Choroid plexus epithelial cell (primary cell): ENCODE measurements at regions not wholly inside any gene's neighbourhood (a gene's known extent, or its start where the extent isn't known, plus 50 kb on each side); places are given as distances from the start of the nearest gene placed in this dataset.

Experiments used
- DNase-seq: peaks from one replicate; pipeline ENCODE4 v3.0.0-alpha.2; 2010; ENCODE audit warnings: low read depth
- H3K4me3 ChIP-seq: 2 replicates; pipeline ENCODE4 v1.5.1; 2011; ENCODE audit warnings: low read depth, mild to moderate bottlenecking, control low read depth, low read length, moderate library complexity
- CTCF ChIP-seq: conservative IDR thresholded peaks from 2 replicates; pipeline ENCODE4 v1.5.1; 2011; ENCODE audit warnings: low read depth, mild to moderate bottlenecking, control low read depth, inconsistent platforms, low read length, moderate library complexity

GRCh38 chr9:107698779-107699178 lies 209.2 kb upstream of the KLF4 start:
- no peak for TF ChIP-seq CTCF

GRCh38 chr9:107696302-107696701 lies 206.7 kb upstream of the KLF4 start:
- no peak for TF ChIP-seq CTCF
- H3K4me3 ChIP-seq = no peak overlapping the region
- DNase-seq = no peak

More at GRCh38 chr9:107698779-107699178, 209.2 kb upstream of the KLF4 start:
- no peak for DNase-seq
- no peak overlapping the region for H3K4me3 ChIP-seq

- TF ChIP-seq CTCF = no peak
- DNase-seq = no peak
- no peak overlapping the region for H3K4me3 ChIP-seq
These were observed 204.8 kb upstream of the KLF4 start for GRCh38 chr9:107694390-107694789.

- peak; percentile 18 for DNase-seq
- no peak overlapping the region for H3K4me3 ChIP-seq
- TF ChIP-seq CTCF = no peak
These were observed 204.2 kb upstream of the KLF4 start for GRCh38 chr9:107693625-107694326.

- H3K4me3 ChIP-seq = no peak overlapping the region
- no peak for DNase-seq
- no peak for TF ChIP-seq CTCF
These were observed 202.1 kb upstream of the KLF4 start for GRCh38 chr9:107691664-107692063.

- DNase-seq = no peak
- H3K4me3 ChIP-seq = no peak overlapping the region
- TF ChIP-seq CTCF = no peak
These were observed 200.5 kb upstream of the KLF4 start for GRCh38 chr9:107690021-107690420.

- peak; percentile 22 for DNase-seq
- no peak overlapping the region for H3K4me3 ChIP-seq
- TF ChIP-seq CTCF = no peak
These were observed 199.2 kb upstream of the KLF4 start for GRCh38 chr9:107688728-107689127.
